AG04449 (cell line): ENCODE measurements at regions not wholly inside any gene's neighbourhood (a gene's known extent, or its start where the extent isn't known, plus 50 kb on each side); places are given as distances from the start of the nearest gene placed in this dataset.

Experiments used
- CTCF ChIA-PET: fragments of 350-600 bp; formaldehyde crosslinking; extraction: SDS; loops from one replicate; lab custom pipeline; 2021; ENCODE audit warnings: antibody characterized with exemption; lab: Yijun Ruan, JAX
- POLR2A ChIA-PET: fragments of 400-600, 350-600 bp; formaldehyde crosslinking; extraction: SDS; loops from one replicate; lab custom pipeline; 2020; ENCODE audit warnings: antibody characterized with exemption, inconsistent platforms; lab: Yijun Ruan, JAX
- DNase-seq: peaks from one replicate; pipeline ENCODE4 v3.0.0-alpha.2; 2010; ENCODE audit warnings: low read depth, low spot score
- H3K4me3 ChIP-seq: 2 replicates; pipeline ENCODE4 v1.5.1; 2011; ENCODE audit warnings: low read depth, mild to moderate bottlenecking, control low read depth, low read length
- TF ChIP-seq, protein P1 (sequence below): IDR thresholded peaks from one replicate; pipeline ENCODE4 v1.5.1; 2011; ENCODE audit warnings: mild to moderate bottlenecking, moderate library complexity, low read length, control low read depth, inconsistent platforms; ENCODE audit not compliant: insufficient read depth; ENCODE audit errors: missing control alignments

DNA sequence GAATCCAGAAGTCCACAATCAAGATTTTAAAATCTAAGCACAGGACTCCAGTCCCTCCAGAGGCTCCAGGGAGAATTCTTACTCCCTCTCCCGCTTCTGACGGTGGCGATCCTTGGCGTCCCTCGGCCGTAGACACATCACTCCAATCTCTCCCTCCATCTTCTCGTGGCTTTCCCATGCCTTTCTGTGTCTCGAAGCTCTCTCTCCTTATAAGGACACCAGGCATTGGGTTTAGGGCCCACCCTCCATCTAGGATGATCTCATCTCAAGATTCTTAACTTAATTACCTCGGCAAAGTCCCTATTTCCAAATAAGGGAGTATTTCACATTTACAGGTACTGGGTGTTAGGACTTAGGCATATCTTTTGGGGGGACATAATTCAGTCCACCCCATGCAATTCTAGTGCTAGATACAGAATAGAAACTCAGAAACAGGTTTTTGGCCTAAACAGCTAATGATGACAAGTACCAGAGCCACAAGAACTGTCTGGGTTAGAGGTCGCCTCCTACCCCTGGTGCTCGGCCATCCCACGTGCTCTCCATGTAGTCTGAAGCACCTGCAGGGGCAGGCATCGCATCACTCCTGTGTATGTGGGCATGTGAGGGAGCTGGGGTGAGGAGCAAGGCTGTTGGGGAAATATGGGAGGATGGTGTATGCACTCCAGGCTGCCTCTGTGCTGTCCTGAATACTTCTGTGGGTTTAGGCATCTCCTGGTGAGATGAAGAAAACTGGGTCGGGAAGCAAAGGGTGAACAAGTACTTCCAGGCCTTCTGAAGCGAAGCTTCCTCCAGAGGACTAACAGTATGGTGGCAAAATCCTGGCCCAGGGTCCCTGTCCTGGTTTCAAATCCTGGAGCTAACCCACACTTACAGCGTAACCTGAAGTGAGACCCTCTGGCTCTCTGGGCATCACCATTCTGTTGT lies 298.3 kb upstream of the ZMIZ1 start:
- ChIA-PET CTCF (no interaction called here), POLR2A (no interaction called here)

GRCh38 chr10:78771260-78771659 lies 297.5 kb upstream of the ZMIZ1 start:
- CTCF ChIA-PET, result no interaction called here
- DNase-seq, result no peak
- no peak overlapping the region for H3K4me3 ChIP-seq
- POLR2A ChIA-PET, result no interaction called here
- TF ChIP-seq, protein P1, sequence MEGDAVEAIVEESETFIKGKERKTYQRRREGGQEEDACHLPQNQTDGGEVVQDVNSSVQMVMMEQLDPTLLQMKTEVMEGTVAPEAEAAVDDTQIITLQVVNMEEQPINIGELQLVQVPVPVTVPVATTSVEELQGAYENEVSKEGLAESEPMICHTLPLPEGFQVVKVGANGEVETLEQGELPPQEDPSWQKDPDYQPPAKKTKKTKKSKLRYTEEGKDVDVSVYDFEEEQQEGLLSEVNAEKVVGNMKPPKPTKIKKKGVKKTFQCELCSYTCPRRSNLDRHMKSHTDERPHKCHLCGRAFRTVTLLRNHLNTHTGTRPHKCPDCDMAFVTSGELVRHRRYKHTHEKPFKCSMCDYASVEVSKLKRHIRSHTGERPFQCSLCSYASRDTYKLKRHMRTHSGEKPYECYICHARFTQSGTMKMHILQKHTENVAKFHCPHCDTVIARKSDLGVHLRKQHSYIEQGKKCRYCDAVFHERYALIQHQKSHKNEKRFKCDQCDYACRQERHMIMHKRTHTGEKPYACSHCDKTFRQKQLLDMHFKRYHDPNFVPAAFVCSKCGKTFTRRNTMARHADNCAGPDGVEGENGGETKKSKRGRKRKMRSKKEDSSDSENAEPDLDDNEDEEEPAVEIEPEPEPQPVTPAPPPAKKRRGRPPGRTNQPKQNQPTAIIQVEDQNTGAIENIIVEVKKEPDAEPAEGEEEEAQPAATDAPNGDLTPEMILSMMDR, result no peak

More for the DNA sequence above, 298.3 kb upstream of the ZMIZ1 start:
- TF ChIP-seq, protein P1, result no peak
- no peak for DNase-seq
- no peak overlapping the region for H3K4me3 ChIP-seq

DNA sequence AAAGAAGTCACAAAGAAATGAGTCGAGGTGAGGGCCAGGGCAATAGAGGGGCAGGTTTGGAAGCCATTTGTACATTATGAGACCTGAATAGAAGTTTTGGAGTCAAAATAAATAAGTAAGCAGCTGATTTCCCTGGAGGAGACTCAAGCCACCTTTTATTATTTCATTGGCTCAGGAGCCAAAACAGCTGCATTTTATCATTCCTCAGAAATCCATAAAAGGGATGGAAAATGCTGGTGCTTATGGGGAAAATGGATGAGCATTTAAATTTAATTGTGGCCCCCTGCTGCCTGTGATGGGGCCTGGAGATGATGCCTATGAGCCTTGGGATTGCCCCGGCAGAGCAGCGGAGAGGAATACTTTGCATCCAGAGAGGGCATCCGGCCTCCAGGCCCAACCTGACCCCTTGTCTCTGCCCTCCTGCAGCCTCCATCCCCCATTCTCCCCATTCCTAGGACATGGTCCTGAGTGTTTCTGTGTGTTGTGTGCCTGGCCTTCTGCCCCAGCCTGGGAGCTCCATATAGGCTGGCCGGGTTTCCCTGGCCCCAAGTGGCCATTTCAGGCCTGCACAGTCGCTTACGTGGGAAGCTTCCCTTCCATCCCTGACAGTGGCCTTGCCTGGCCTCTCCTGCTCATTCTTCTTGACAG lies 296.8 kb upstream of the ZMIZ1 start:
- CTCF ChIA-PET, result interaction anchor here (1.8 kb wide), 1 partner anchor 724 kb away, joined by 3 read pairs; no protein-coding TSS in a partner anchor
- TF ChIP-seq, protein P1, result no peak
- H3K4me3 ChIP-seq, result no peak overlapping the region
- POLR2A ChIA-PET, result no interaction called here
- DNase-seq, result no peak

DNA sequence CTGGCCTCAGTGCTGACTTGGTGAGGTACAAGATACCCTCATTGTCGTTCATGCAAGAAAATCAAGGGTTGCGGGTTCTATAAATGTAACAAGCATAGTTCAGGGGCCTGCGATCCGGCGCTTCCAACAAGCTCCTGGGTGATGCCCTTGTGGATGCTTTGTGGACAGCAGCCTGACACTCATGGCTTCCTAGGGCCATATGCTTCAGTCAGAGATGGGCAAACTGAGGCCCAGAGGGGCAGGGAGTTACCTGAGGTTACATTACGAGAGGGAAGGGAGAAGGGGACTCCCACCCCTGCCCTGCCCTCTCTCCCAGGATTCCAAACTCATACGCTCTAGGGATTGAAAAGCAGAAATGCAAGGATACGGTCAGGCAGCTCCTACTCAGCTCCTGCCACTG lies 296.3 kb upstream of the ZMIZ1 start:
- no peak for DNase-seq
- H3K4me3 ChIP-seq, result no peak overlapping the region
- TF ChIP-seq, protein P1, result no peak
- ChIA-PET POLR2A (no interaction called here), CTCF (interaction anchor here (1.8 kb wide), 1 partner anchor 725 kb away, joined by 3 read pairs; no protein-coding TSS in a partner anchor)

GRCh38 chr10:78772986-78773530 lies 295.7 kb upstream of the ZMIZ1 start:
- DNase-seq, result no peak
- CTCF ChIA-PET, result interaction anchor here (1.8 kb wide), 1 partner anchor 725 kb away, joined by 3 read pairs; no protein-coding TSS in a partner anchor
- POLR2A ChIA-PET, result no interaction called here
- TF ChIP-seq, protein P1, result no peak
- no peak overlapping the region for H3K4me3 ChIP-seq
